HG03045 (cell line): ENCODE measurements at regions not wholly inside any gene's neighbourhood (a gene's known extent, or its start where the extent isn't known, plus 50 kb on each side); places are given as distances from the start of the nearest gene placed in this dataset.

Experiments used
- ATAC-seq: cut with Tn5 transposase; IDR thresholded peaks from one replicate; pipeline ENCODE4 v1.9.1; 2021; ENCODE audit warnings: mild to moderate bottlenecking, moderate library complexity; ENCODE audit not compliant: unreplicated experiment

GRCh38 chr15:35596285-35596684, 50.3 kb upstream of the DPH6 start:
- no peak for ATAC-seq

- no peak for ATAC-seq
Observed at GRCh38 chr15:35602836-35603235, 56.9 kb upstream of the DPH6 start.

GRCh38 chr15:35603301-35603700, 57.3 kb upstream of the DPH6 start:
- peak; percentile 62 for ATAC-seq

- no peak for ATAC-seq
Observed at GRCh38 chr15:35603856-35604255, 57.9 kb upstream of the DPH6 start.

- no peak for ATAC-seq
Observed at GRCh38 chr15:35605764-35606449, 59.9 kb upstream of the DPH6 start.

GRCh38 chr15:35606450-35606779, 60.5 kb upstream of the DPH6 start:
- ATAC-seq, result no peak

GRCh38 chr15:35616498-35617271, 70.7 kb upstream of the DPH6 start:
- ATAC-seq, result no peak

- no peak for ATAC-seq
Observed at GRCh38 chr15:35618260-35619188, 72.6 kb upstream of the DPH6 start.

- ATAC-seq, result no peak
Observed at GRCh38 chr15:35622641-35623340, 76.8 kb upstream of the DPH6 start.

- ATAC-seq, result no peak
Observed at GRCh38 chr15:35624881-35625280, 78.9 kb upstream of the DPH6 start.

GRCh38 chr15:35626571-35627318, 80.8 kb upstream of the DPH6 start:
- ATAC-seq, result no peak

GRCh38 chr15:35627696-35628095, 81.7 kb upstream of the DPH6 start:
- no peak for ATAC-seq

GRCh38 chr15:35629766-35630165, 83.8 kb upstream of the DPH6 start:
- ATAC-seq, result no peak

- no peak for ATAC-seq
Observed at GRCh38 chr15:35630532-35630931, 84.6 kb upstream of the DPH6 start.

- ATAC-seq, result no peak
Observed at GRCh38 chr15:35630985-35631384, 85.0 kb upstream of the DPH6 start.

- no peak for ATAC-seq
Observed at GRCh38 chr15:35633677-35634076, 87.7 kb upstream of the DPH6 start.

GRCh38 chr15:35646790-35647189, 100.8 kb upstream of the DPH6 start:
- no peak for ATAC-seq

- ATAC-seq, result no peak
Observed at GRCh38 chr15:35647303-35647702, 101.3 kb upstream of the DPH6 start.

GRCh38 chr15:35648941-35649340, 103.0 kb upstream of the DPH6 start:
- no peak for ATAC-seq

GRCh38 chr15:35649575-35649974, 103.6 kb upstream of the DPH6 start:
- no peak for ATAC-seq
